HG02943 (cell line): ENCODE measurements at regions not wholly inside any gene's neighbourhood (a gene's known extent, or its start where the extent isn't known, plus 50 kb on each side); places are given as distances from the start of the nearest gene placed in this dataset.

Experiments used
- ATAC-seq: cut with Tn5 transposase; IDR thresholded peaks from one replicate; pipeline ENCODE4 v1.9.1; 2021; ENCODE audit warnings: mild to moderate bottlenecking, low read depth, moderate library complexity; ENCODE audit not compliant: unreplicated experiment

- no peak for ATAC-seq
These were observed 156.4 kb upstream of the GATB start for GRCh38 chr4:151917145-151917734.

- ATAC-seq = no peak
These were observed 151.8 kb upstream of the GATB start for GRCh38 chr4:151912632-151913031.

GRCh38 chr4:151911970-151912369, 151.2 kb upstream of the GATB start:
- no peak for ATAC-seq

GRCh38 chr4:151908734-151909497, 148.1 kb upstream of the GATB start:
- ATAC-seq = no peak

DNA sequence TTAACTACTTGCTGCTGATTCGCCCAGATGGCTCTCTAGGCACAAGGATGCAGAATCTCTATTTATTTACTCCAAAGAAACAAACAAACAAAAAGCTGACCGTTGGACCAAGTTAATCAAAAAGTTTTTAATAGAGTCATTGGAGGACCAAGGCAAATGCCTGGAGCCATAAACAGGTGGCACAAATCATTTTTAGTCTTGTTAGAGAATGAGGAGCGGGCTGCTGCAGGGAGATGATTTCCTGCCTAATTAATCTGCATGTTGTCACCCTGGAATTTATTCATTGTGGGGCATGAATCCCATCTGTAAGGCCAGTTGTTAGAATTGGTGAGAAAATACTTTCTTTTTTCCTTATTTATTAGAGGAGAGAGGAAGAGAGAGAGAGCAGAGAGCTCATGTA, 147.4 kb upstream of the GATB start:
- no peak for ATAC-seq

DNA sequence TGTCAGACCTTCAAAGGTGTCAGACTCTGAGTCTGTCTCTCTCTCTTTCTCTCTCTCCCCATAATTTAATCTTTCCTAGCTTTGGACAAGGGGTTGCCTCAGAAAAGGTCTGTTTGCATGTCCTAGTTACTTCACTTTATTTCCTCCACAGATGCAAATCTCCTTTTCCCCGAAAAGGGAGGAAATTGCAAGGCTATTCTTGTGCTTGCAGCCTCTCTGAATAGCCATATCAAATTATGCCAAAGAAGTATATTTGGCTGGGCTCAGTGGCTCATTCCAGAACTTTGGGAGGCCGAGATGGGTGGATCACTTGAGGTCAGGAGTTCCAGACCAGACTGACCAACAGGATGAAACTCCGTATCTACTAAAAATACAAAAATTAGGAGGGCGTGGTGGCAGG, 145.6 kb upstream of the GATB start:
- no peak for ATAC-seq

GRCh38 chr4:151905197-151905596, 144.4 kb upstream of the GATB start:
- ATAC-seq = peak; percentile 79

DNA sequence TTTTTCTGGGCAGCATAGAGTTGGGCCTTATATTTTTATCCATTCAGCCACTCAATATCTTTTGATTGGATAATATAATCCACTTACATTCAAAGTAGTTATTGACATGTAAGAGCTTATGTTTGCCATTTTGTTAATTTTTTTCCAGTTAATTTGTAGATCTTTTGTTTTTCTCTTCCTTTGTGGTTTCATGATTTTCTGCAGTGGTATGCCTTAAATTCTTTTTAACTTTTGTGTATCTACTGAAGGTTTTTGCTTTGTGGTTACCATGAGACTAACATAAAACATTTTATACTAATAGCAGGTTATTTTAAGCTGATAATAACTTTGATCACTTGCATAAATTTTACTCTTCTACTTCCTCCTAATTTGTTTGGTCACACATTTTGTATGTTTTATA, 140.8 kb upstream of the GATB start:
- no peak for ATAC-seq

- no peak for ATAC-seq
These were observed 136.1 kb upstream of the GATB start for GRCh38 chr4:151896880-151897279.

DNA sequence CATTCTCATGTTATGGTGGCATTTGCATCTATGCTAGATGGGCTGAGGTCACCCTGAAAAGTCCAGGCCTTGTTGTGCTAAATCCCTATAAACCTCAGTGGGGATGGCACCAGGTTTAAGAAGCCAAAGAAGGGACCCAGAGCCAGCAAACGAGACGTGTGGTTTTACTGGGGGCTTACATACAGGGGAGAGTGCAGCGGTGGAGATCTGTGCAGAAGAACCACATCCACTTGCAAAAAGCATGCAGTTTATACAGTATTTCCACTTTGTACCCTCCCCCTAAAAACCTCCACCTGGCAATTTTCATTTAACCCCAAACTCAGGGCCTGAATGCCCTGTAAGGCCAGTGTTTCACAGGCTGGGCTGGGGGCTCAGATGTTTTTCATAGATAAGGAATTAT, 134.9 kb upstream of the GATB start:
- ATAC-seq = no peak

DNA sequence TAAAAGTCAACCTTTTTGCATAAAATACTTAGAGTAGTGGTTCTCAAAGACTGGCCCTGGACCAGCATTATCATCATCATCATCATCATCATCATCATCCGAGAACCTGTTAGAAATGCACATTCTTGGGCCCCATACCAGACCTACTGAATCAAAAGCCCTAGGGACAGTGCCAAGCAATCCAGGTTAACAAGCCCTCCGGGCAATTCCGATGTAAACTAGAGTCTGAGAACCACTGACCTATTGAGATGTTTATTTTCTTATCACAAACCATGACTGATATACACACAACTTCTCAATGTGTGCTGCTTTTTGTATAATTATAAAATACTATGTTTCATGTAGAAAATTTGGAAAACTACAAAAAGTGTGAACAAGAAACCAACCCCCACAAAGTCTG, 133.4 kb upstream of the GATB start:
- ATAC-seq = no peak

DNA sequence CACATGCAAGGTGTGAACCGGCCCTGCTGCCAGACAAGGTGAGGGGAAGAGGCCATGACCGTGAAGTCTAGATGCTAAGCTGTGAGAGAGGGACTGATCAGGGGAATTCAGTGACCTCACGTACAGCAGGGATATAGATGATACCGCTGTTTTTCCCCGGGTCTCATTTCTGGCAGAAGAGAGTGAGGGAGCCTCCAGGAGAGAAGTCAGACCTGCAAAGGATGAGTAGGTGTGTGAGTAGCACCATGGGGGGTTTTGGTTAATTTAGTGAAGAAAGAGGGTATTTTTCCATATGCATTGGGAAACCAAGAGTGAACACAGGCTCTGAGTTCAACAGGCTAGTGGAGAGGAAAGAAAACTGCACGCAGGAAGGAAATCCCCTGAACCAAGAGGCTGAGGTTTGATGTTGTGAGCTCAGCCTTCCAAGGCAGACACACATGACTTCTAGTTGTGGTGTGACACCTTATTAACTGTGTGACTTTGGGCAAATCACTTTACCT, 127.6 kb upstream of the GATB start:
- no peak for ATAC-seq

GRCh38 chr4:151887816-151888180, 127.0 kb upstream of the GATB start:
- peak; percentile 19 for ATAC-seq

DNA sequence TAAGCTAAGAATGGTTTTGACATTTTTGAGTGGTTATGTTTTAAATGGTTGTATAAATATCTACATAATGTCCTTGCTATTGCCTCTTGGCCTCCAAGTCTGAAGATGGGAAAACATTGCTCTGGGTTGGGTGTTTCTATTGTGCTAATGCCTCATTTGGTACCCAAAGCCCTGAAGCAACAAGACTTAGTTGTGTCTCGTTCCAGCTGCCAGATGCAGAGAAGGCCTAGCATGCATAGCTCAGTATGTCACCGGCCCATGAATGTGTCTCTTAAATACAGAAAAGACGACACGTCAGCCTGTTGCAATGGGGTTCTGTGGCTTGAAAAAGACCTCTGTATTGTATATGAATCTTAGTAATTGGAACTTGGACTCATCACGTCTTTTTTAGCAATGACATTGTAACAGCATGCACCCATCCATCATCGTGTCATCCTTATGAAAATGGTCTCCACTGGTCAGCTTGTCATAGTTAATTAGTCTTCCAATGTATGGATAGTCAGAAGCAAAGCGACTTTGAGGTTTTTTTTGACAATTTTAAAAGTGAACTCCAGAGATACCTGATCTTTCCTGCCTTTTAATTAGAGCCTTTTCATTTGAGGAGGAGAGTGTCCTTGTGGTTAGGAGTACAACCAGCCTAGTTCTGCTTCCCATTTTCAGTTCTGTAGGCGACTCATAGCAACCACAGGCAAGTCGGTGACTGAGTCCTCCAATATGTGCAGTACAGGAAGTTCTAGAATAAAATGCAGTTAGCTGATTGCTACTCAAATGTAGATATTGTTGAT, 126.4 kb upstream of the GATB start:
- ATAC-seq = peak; percentile 63

DNA sequence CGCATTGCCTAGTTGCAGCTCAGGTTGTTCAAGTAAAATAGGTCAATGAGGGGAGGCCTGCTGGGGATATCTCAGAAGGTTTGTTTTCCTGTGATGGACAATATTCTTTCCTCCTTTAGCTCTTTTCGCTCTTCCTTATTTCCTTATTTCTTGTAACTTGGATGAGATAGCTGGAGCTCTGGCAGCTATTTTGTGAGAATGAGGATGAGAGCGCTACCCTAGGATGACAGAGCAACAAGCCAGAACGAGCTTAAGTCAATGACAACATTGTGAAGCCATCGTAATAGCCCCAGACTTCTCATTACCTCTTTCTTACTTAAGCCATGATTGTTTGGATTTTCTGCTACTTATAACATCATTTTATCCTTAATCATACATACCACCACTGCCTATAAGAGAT, 124.3 kb upstream of the GATB start:
- ATAC-seq = no peak

- no peak for ATAC-seq
These were observed 122.9 kb upstream of the GATB start for GRCh38 chr4:151883747-151884146.

DNA sequence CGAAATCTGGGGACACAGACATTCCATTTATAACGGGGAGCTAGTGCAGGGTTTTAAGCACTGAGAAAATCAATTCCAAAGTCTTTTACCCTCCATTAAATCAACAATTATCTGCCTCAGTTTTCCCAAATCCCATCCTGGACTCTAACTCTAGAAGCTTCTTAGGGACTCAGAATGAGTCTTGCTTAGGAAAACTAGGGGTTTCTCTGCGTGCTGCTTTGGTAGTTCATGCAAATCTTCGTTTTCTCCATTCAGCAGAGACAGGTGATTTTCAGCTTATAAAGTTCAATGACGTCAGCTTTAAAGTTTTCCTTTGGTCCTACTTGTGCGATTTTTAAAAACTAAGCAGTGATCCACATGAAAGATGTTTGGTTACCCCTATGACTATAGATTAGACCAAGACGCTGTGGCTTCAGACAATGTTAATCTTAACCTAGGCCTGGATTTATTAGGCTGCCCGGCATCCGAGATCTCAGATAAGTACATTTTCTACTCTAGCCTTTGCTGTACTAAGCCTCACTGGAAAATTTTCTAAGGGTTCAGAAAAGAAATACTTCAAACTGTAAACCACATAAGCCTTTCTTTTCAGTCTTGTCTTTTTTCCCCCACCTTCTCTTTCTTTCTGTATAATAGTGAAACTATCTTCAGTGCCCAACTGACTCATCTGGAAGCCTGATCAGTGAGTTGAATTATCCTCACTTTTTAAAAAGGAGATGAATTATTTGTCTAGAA, 121.4 kb upstream of the GATB start:
- ATAC-seq = peak; percentile 59

- no peak for ATAC-seq
These were observed 119.1 kb upstream of the GATB start for GRCh38 chr4:151879705-151880445.

DNA sequence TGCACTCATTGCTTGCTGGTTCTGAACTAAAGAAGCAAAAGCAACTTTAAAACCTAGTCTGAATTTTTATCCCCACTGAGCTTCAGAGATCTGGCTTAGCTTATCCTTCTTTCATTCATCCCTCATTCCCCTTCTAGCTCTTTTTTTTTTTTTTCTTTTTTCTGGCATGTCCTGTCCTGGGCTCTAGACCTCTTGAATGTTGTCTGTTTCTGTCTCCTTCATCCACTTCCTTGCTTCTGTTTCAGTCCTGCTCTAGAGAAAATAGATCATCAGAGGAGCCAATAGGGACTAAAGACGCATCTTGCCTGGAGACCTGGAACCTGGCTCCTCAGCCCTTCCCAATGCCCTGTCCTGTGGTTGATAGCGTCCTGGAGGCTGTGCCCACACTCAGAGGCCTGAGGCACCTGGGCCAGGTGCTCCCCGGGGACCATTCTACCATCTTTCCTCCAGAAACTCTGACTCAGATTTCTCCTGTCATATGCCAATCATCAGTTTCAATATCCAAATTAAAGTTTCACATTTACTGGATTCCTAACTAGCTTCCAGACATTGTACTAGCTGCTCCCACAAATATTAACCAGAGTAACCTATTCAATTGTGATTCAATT, 115.7 kb upstream of the GATB start:
- ATAC-seq = no peak

GRCh38 chr4:151874328-151874727, 113.5 kb upstream of the GATB start:
- no peak for ATAC-seq
